H9 (cell line): ENCODE measurements at regions not wholly inside any gene's neighbourhood (a gene's known extent, or its start where the extent isn't known, plus 50 kb on each side); places are given as distances from the start of the nearest gene placed in this dataset.

Experiments
- DNase-seq: peaks from one replicate; pipeline ENCODE4 v3.0.0-alpha.2; 2017
- H2AFZ ChIP-seq: one replicate; pipeline ENCODE4 v1.6.1; 2013; ENCODE audit warnings: mild to moderate bottlenecking, low read length, control low read depth, moderate library complexity
- H2AK5ac ChIP-seq: 2 replicates; pipeline ENCODE4 v1.6.1; 2013; ENCODE audit warnings: low read length, control low read depth, mixed read lengths; ENCODE audit not compliant: insufficient read length
- H2BK120ac ChIP-seq: one replicate; pipeline ENCODE4 v1.6.1; 2013; ENCODE audit warnings: low read depth, mild to moderate bottlenecking, low read length, control low read depth, inconsistent platforms; ENCODE audit not compliant: poor library complexity, severe bottlenecking
- H2BK12ac ChIP-seq: 2 replicates; pipeline ENCODE4 v1.6.1; 2013; ENCODE audit warnings: low read length, control low read depth, mixed read lengths, low read depth; ENCODE audit not compliant: insufficient read length
- H2BK15ac ChIP-seq: 2 replicates; pipeline ENCODE4 v1.6.1; 2013; ENCODE audit warnings: low read depth, low read length, control low read depth
- H2BK20ac ChIP-seq: one replicate; pipeline ENCODE4 v1.6.1; 2013; ENCODE audit warnings: low read depth, mild to moderate bottlenecking, low read length, control low read depth, inconsistent platforms; ENCODE audit not compliant: poor library complexity, severe bottlenecking
- H2BK5ac ChIP-seq: 2 replicates; pipeline ENCODE4 v1.6.1; 2013; ENCODE audit warnings: low read length, control low read depth, mixed read lengths; ENCODE audit not compliant: insufficient read length
- H3K14ac ChIP-seq: 2 replicates; pipeline ENCODE4 v1.6.1; 2013; ENCODE audit warnings: low read length, control low read depth; ENCODE audit not compliant: insufficient read depth
- H3K18ac ChIP-seq: 2 replicates; pipeline ENCODE4 v1.6.1; 2013; ENCODE audit warnings: low read depth, mild to moderate bottlenecking, mixed read lengths, low read length, control low read depth; ENCODE audit not compliant: insufficient read length
- H3K23ac ChIP-seq: 2 replicates; pipeline ENCODE4 v1.6.1; 2013; ENCODE audit warnings: low read length, control low read depth, mixed read lengths, low read depth; ENCODE audit not compliant: insufficient read length
- H3K23me2 ChIP-seq: 2 replicates; pipeline ENCODE4 v1.6.1; 2013; ENCODE audit warnings: low read depth, mild to moderate bottlenecking, mixed read lengths, low read length, control low read depth; ENCODE audit not compliant: insufficient read length, poor library complexity, severe bottlenecking
- H3K27ac ChIP-seq: 2 replicates; pipeline ENCODE4 v1.5.1; 2013; ENCODE audit warnings: low read length, control low read depth, mixed read lengths, low read depth; ENCODE audit not compliant: insufficient read length
- H3K27me3 ChIP-seq: 2 replicates; pipeline ENCODE4 v1.6.1; 2013; ENCODE audit warnings: low read length, control low read depth, inconsistent platforms; ENCODE audit not compliant: insufficient read depth
- H3K4ac ChIP-seq: 2 replicates; pipeline ENCODE4 v1.6.1; 2013; ENCODE audit warnings: low read depth, mild to moderate bottlenecking, control low read depth, inconsistent platforms, low read length, moderate library complexity
- H3K4me1 ChIP-seq: 2 replicates; pipeline ENCODE4 v1.6.1; 2013; ENCODE audit warnings: low read length, control low read depth, inconsistent platforms; ENCODE audit not compliant: insufficient read depth
- H3K4me2 ChIP-seq: 2 replicates; pipeline ENCODE4 v1.6.1; 2013; ENCODE audit warnings: low read length, control low read depth, mixed read lengths; ENCODE audit not compliant: insufficient read length, insufficient read depth
- H3K56ac ChIP-seq: 2 replicates; pipeline ENCODE4 v1.6.1; 2013; ENCODE audit warnings: low read depth, mild to moderate bottlenecking, mixed read lengths, low read length, control low read depth; ENCODE audit not compliant: insufficient read length
- H3K79me1 ChIP-seq: 2 replicates; pipeline ENCODE4 v1.6.1; 2013; ENCODE audit warnings: low read depth, mild to moderate bottlenecking, moderate library complexity, low read length, control low read depth, inconsistent platforms; ENCODE audit not compliant: insufficient read depth, poor library complexity, severe bottlenecking
- H3K79me2 ChIP-seq: 2 replicates; pipeline ENCODE4 v1.6.1; 2013; ENCODE audit warnings: low read length, control low read depth, inconsistent platforms; ENCODE audit not compliant: insufficient read depth
- H3K9ac ChIP-seq: 2 replicates; pipeline ENCODE4 v1.6.1; 2013; ENCODE audit warnings: low read length, control low read depth, mixed read lengths; ENCODE audit not compliant: insufficient read length; ENCODE audit errors: extremely low read depth
- H3K9me3 ChIP-seq: one replicate; pipeline ENCODE4 v1.6.1; 2013; ENCODE audit warnings: low read depth, low read length, inconsistent platforms; ENCODE audit not compliant: control insufficient read depth
- H3T11ph ChIP-seq: one replicate; pipeline ENCODE4 v1.6.1; 2013; ENCODE audit warnings: mild to moderate bottlenecking, low read length, control low read depth, inconsistent platforms
- H4K20me1 ChIP-seq: one replicate; pipeline ENCODE4 v1.6.1; 2013; ENCODE audit not compliant: control insufficient read depth, insufficient read length, insufficient read depth
- H4K5ac ChIP-seq: 2 replicates; pipeline ENCODE4 v1.6.1; 2013; ENCODE audit warnings: low read depth, mild to moderate bottlenecking, mixed read lengths, low read length, control low read depth; ENCODE audit not compliant: insufficient read length
- H4K8ac ChIP-seq: replicated peaks from 2 replicates; pipeline ENCODE4 v1.6.1; 2013; ENCODE audit warnings: low read length, control low read depth, mixed read lengths, low read depth; ENCODE audit not compliant: insufficient read length
- H4K91ac ChIP-seq: 2 replicates; pipeline ENCODE4 v1.6.1; 2013; ENCODE audit warnings: low read depth, mild to moderate bottlenecking, moderate library complexity, mixed read lengths, low read length, control low read depth; ENCODE audit not compliant: insufficient read length
- H3K27ac Mint-ChIP-seq, 3 experiments: 2 replicates in 2 of 3; 3 replicates in 1 of 3; pipeline ENCODE4 v1.8.0; 2020 to 2021; ENCODE audit warnings: mixed read lengths in 3 of 3, mild to moderate bottlenecking in 1 of 3, moderate library complexity in 1 of 3
- H3K27me3 Mint-ChIP-seq: 2 replicates; pipeline ENCODE4 v1.8.0; 2021; ENCODE audit warnings: low read depth, mild to moderate bottlenecking, moderate library complexity, mixed read lengths
- H3K36me3 Mint-ChIP-seq, 3 experiments: 2 replicates in 2 of 3; 3 replicates in 1 of 3; pipeline ENCODE4 v1.8.0; 2020 to 2021; ENCODE audit warnings: low read depth in 3 of 3, mixed read lengths in 3 of 3; ENCODE audit not compliant: insufficient read depth in 1 of 3
- H3K4me1 Mint-ChIP-seq, 2 experiments: 2 replicates each; pipeline ENCODE4 v1.8.0; 2020; ENCODE audit warnings: mixed read lengths in 2 of 2
- H3K4me3 Mint-ChIP-seq, 2 experiments: 2 replicates in 1 of 2; 3 replicates in 1 of 2; pipeline ENCODE4 v1.8.0; 2020 to 2021; ENCODE audit warnings: mild to moderate bottlenecking in 2 of 2, mixed read lengths in 2 of 2, moderate library complexity in 1 of 2
- H3K9me3 Mint-ChIP-seq, 2 experiments: 2 replicates in 1 of 2; 3 replicates in 1 of 2; pipeline ENCODE4 v1.8.0; 2020; ENCODE audit warnings: mild to moderate bottlenecking in 2 of 2, mixed read lengths in 2 of 2, moderate library complexity in 1 of 2
- CTCF ChIP-seq: fragments of 200-600 bp; sonication (generic); conservative IDR thresholded peaks from 3 replicates; pipeline ENCODE4 v1.8.0; 2021; ENCODE audit warnings: antibody characterized with exemption, mild to moderate bottlenecking
- WGBS: extraction: QIAGEN DNeasy Blood & Tissue Kit; methylation state at CpG from one replicate; pipeline ENCODE4 v1.1.7; 2013; ENCODE audit warnings: missing lambda C conversion rate, low lambda C conversion rate, mixed read lengths; ENCODE audit not compliant: insufficient read length; ENCODE audit errors: extremely low coverage; 5-methylcytosine and 5-hydroxymethylcytosine counted together

- Histone ChIP-seq H4K5ac (no peak overlapping the region), H2BK5ac (no peak overlapping the region), H2BK12ac (no peak overlapping the region), H3K79me2 (no peaks in the 10 kb centered on the region), H3K18ac (no peak overlapping the region), H3K4ac (no peak overlapping the region), H3K23ac (no peak overlapping the region), H3T11ph (no peak overlapping the region), H3K9me3 (no peaks in the 10 kb centered on the region), H4K8ac (no peak overlapping the region), H3K23me2 (no peaks in the 10 kb centered on the region), H4K20me1 (no peaks in the 10 kb centered on the region), H2AK5ac (no peak overlapping the region), H2AFZ (no peak overlapping the region), H3K27me3 (no peaks in the 10 kb centered on the region), H3K9ac (no peak overlapping the region), H2BK20ac (no peak overlapping the region), H3K4me1 (no peaks in the 10 kb centered on the region; the same call in 1 of the 2 replicates), H3K56ac (no peak overlapping the region), H2BK15ac (no peak overlapping the region), H3K79me1 (no peaks in the 10 kb centered on the region), H3K14ac (no peak overlapping the region), H3K4me2 (no peak overlapping the region), H2BK120ac (no peak overlapping the region), H3K27ac (no peak overlapping the region), H4K91ac (no peak overlapping the region)
- no CpG with 5 or more reads among the region's 2 CpGs for whole genome bisulfite sequencing
- Mint-ChIP-seq H3K36me3 (no peaks in the 10 kb centered on the region; a peak in 1 of 7 replicates), H3K4me1 (peaks cover 7% of the 10 kb centered on the region in 2 experiments), H3K9me3 (no peaks in the 10 kb centered on the region), H3K4me3 (no peak overlapping the region), H3K27ac (no peak overlapping the region), H3K27me3 (no peaks in the 10 kb centered on the region)
- no peak for TF ChIP-seq CTCF
- DNase-seq, result no peak
Observed at GRCh38 chr21:28523367-28523766, 469.3 kb downstream of the LTN1 start.
